ENCODE measurements at regions not wholly inside any gene's neighbourhood (a gene's known extent, or its start where the extent isn't known, plus 50 kb on each side); places are given as distances from the start of the nearest gene placed in this dataset.

DNA sequence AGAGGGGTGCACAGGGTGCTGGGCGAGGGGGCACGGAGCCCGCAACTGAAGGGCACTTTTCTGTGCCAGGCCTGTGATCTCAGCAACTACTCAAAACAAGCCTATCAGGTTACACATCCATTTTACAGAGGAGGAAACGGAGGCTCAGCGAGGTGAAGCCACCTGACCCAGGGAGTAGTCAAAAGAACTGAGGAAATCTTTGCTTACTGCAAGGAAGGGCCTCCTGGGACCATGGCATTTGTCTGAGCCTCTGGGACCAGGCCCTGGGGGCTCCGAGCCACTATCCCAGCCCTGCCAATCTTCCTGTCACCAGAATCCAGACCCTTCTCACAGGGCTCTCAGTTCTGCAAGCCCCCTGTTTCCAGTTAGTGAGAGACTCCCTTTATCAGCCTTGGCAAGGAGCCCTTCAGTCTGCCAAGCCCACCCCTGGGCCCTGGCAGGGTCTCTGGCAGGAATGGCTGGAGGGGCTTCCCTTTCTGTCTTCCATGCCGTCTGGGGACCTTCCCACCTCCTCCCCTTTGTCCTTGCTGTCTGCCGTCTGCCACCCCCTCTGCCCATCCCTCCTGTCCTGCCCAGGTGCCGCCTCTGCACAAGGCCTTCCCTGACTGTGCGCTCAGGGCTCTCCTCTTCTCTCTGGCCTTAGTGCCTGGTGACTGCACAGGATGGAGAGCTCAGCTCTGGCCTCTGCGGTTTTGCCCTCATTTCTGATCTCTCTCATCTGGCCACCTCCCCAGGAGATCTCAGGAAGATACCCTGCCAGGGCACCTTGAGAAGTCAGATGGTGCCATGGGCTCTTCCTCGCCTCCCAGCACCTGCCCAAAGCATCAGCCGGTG is 194.7 kb upstream of the GLI2 start:
- no peaks in the 10 kb centered on the region for H4K20me1 ChIP-seq (ENCODE audit: insufficient read depth, low read length)
- DNase-seq (ENCODE audit: low spot score) (no peak), FAIRE-seq (no peak), ATAC-seq (no peak)
- ChIA-PET CTCF (ENCODE audit: low intra/inter-chr PET ratio, low total read pairs) (no interaction called here), POLR2A (interaction anchor here (0.8 to 3.2 kb wide), 11 partner anchors 8 to 75 kb away, joined by 3 to 36 read pairs (median 5); no protein-coding TSS in a partner anchor)
- H3K79me2 ChIP-seq (ENCODE audit: insufficient read depth, low read length): no peaks in the 10 kb centered on the region
- in situ Hi-C loops (cut with HindIII; ENCODE audit: extremely low pct_ligation_motif_present, low pct_unique_long_range_greater_than_20kb) (no loop called here), intact Hi-C loops (cut with micrococcal nuclease; ENCODE audit: unreplicated experiment) (loop anchor here (2.0 kb wide), 1 partner anchor 16 kb away; no protein-coding TSS in a partner anchor)
- H3K4me3 ChIP-seq (replicated peaks in 1 of 3; ENCODE audit: insufficient read depth in 1 of 3, low read depth in 2 of 3, low read length in 3 of 3): peak overlapping the region in 2 of 3 experiments; percentile 11 to 34; a peak in 1 of 6 replicates
- H2AFZ ChIP-seq (ENCODE audit: low read length): no peak overlapping the region
- H3K27ac ChIP-seq (ENCODE audit: extremely low read length, insufficient read depth, low read length): peak overlapping the region; percentile 82
- peaks cover 0 to 8% of the 10 kb centered on the region in 2 experiments; a peak in 1 of 5 replicates for H3K27me3 ChIP-seq (ENCODE audit: control insufficient read depth in 1 of 2, insufficient read depth in 2 of 2, low read length in 2 of 2)
- H3K9me3 ChIP-seq (ENCODE audit: low read length): no peaks in the 10 kb centered on the region
- peaks cover 81% of the 10 kb centered on the region for H3K4me1 ChIP-seq (ENCODE audit: insufficient read depth, low read length)
- peak overlapping the region; percentile 59 for H3K9ac ChIP-seq (ENCODE audit: insufficient read depth, low read depth, low read length)
- peak overlapping the region; percentile 62 for H3K4me2 ChIP-seq (ENCODE audit: low read depth, low read length)
- no peaks in the 10 kb centered on the region for H3K36me3 ChIP-seq (replicated peaks in 1 of 2; ENCODE audit: control insufficient read depth in 1 of 2, insufficient read depth in 2 of 2, low read length in 2 of 2)
- WGBS (ENCODE audit: low lambda C conversion rate): 65% methylated on average over 13 of the region's 13 CpGs
- TSS peak; percentile 99 for BruUV-seq (replicated peaks)
- TF ChIP-seq ZSCAN12 (CRISPR knock-in tag; IDR thresholded peaks at IDR 0.05) (no peak), TCF7L2 (IDR thresholded peaks at IDR 0.05; ENCODE audit: low read depth, low read length) (no peak), ETV6 (CRISPR knock-in tag; conservative IDR thresholded peaks at IDR 0.05) (no peak), U2AF2 (IDR thresholded peaks at IDR 0.05; ENCODE audit: low read depth, low read length) (no peak), ZNF781 (CRISPR knock-in tag; IDR thresholded peaks at IDR 0.05; ENCODE audit: borderline replicate concordance, not compliant biosample characterization) (peak; percentile 75), HNRNPL (IDR thresholded peaks at IDR 0.05; ENCODE audit: low read depth, low read length) (peak; percentile 90), SNRNP70 (IDR thresholded peaks at IDR 0.05; ENCODE audit: low read depth, low read length) (no peak), HOXD1 (CRISPR knock-in tag; IDR thresholded peaks at IDR 0.05) (peak; percentile 7; the same call in 1 of the 2 replicates), SMARCE1 (IDR thresholded peaks at IDR 0.05; ENCODE audit: borderline replicate concordance) (0 out of 2 replicates have a peak, but pooled peaks have one; percentile 49), ZKSCAN1 (IDR thresholded peaks at IDR 0.05; ENCODE audit: low read length) (0 out of 2 replicates have a peak, but pooled peaks have one; percentile 14), DNMT1 (CRISPR knock-in tag; IDR thresholded peaks at IDR 0.05) (0 out of 2 replicates have a peak, but pooled peaks have one; percentile 69), CHD4 (IDR thresholded peaks at IDR 0.05; ENCODE audit: borderline replicate concordance, low read length) (peak; percentile 12; the same call in 1 of the 2 replicates), SNAPC2 (CRISPR knock-in tag; IDR thresholded peaks at IDR 0.05) (0 out of 2 replicates have a peak, but pooled peaks have one; percentile 12), RFX1 (IDR thresholded peaks at IDR 0.05) (no peak), ZNF776 (CRISPR knock-in tag; IDR thresholded peaks at IDR 0.05) (peak; percentile 46; the same call in 1 of the 2 replicates)
- TF ChIP-seq, protein P1, sequence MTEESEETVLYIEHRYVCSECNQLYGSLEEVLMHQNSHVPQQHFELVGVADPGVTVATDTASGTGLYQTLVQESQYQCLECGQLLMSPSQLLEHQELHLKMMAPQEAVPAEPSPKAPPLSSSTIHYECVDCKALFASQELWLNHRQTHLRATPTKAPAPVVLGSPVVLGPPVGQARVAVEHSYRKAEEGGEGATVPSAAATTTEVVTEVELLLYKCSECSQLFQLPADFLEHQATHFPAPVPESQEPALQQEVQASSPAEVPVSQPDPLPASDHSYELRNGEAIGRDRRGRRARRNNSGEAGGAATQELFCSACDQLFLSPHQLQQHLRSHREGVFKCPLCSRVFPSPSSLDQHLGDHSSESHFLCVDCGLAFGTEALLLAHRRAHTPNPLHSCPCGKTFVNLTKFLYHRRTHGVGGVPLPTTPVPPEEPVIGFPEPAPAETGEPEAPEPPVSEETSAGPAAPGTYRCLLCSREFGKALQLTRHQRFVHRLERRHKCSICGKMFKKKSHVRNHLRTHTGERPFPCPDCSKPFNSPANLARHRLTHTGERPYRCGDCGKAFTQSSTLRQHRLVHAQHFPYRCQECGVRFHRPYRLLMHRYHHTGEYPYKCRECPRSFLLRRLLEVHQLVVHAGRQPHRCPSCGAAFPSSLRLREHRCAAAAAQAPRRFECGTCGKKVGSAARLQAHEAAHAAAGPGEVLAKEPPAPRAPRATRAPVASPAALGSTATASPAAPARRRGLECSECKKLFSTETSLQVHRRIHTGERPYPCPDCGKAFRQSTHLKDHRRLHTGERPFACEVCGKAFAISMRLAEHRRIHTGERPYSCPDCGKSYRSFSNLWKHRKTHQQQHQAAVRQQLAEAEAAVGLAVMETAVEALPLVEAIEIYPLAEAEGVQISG (CRISPR knock-in tag; IDR thresholded peaks at IDR 0.05): peak; percentile 21
- TF ChIP-seq, protein P2, sequence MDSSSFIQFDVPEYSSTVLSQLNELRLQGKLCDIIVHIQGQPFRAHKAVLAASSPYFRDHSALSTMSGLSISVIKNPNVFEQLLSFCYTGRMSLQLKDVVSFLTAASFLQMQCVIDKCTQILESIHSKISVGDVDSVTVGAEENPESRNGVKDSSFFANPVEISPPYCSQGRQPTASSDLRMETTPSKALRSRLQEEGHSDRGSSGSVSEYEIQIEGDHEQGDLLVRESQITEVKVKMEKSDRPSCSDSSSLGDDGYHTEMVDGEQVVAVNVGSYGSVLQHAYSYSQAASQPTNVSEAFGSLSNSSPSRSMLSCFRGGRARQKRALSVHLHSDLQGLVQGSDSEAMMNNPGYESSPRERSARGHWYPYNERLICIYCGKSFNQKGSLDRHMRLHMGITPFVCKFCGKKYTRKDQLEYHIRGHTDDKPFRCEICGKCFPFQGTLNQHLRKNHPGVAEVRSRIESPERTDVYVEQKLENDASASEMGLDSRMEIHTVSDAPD (CRISPR knock-in tag; IDR thresholded peaks at IDR 0.05): 0 out of 2 replicates have a peak, but pooled peaks have one; percentile 14
- TF ChIP-seq, protein P3, sequence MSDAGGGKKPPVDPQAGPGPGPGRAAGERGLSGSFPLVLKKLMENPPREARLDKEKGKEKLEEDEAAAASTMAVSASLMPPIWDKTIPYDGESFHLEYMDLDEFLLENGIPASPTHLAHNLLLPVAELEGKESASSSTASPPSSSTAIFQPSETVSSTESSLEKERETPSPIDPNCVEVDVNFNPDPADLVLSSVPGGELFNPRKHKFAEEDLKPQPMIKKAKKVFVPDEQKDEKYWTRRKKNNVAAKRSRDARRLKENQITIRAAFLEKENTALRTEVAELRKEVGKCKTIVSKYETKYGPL (CRISPR knock-in tag; IDR thresholded peaks at IDR 0.05): no peak
- TF ChIP-seq, protein P4, sequence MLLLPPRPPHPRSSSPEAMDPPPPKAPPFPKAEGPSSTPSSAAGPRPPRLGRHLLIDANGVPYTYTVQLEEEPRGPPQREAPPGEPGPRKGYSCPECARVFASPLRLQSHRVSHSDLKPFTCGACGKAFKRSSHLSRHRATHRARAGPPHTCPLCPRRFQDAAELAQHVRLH (CRISPR knock-in tag; IDR thresholded peaks at IDR 0.05; ENCODE audit: borderline replicate concordance, low read depth): peak; percentile 11; the same call in 1 of the 2 replicates
